ENCODE measurements at regions not wholly inside any gene's neighbourhood (a gene's known extent, or its start where the extent isn't known, plus 50 kb on each side); places are given as distances from the start of the nearest gene placed in this dataset.
A peak's percentile ranks its signal among the peaks of the same experiment; 100 is the strongest.

GRCh38 chr17:77266891-77267341, 126.1 kb downstream of the SEC14L1 start:
- no peak for DNase-seq (ENCODE audit: low read depth, low spot score)

GRCh38 chr17:77269696-77270681, 129.2 kb downstream of the SEC14L1 start:
- DNase-seq (ENCODE audit: low read depth, low spot score) = no peak

DNA sequence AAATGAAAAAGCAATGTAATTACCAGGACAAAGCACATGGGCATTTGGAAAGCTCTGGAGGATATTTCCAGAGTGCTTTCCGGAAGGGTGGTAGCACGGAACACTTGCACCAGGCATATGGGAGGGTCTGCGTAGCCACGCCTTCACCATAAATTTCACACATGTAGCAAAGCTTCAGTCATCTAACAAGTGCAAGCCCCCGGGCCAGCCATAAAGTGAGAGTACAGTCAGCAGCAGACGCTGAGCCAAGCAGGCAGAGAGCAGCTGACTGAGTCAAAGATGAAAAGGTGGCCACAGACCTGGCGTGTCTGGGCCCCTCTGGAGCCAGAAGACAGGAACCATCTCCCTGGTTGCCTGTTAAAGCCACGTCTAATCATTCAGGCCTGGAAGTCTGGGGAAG, 130.6 kb downstream of the SEC14L1 start:
- no peak for DNase-seq (ENCODE audit: low read depth, low spot score)

DNA sequence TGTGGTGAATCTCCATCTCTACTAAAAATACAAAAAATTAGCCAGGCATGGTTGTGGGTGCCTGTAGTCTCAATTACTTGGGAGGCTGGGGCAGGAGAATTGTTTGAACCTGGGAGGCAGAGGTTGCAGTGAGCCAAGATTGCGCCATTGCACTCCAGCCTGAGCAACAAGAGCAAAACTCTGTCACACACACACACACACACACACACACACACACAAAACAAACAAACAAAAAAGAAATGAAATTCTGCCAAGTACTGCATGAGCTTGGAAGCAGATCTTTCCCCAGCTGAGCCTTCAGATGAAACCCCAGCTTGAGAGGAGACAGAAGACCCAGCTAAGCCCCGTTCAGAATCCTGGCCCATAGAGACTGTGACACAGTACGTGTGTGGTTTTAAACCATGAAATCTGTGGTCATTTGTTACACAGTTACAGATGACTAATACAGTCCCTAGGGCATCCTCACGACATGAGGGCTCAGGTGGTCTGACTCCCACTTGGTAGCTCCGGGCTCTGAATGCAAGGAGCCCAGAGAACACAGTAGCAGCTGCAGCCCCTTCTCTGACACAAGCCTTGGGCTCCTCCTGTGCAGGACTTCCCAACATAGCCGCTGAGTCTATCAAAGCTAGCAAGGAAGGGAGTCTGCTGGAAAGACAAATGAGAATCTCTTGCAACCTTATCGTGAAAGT, 132.8 kb downstream of the SEC14L1 start:
- DNase-seq (ENCODE audit: low read depth, low spot score) = no peak

- DNase-seq (ENCODE audit: low read depth, low spot score) = no peak
These were observed 133.5 kb downstream of the SEC14L1 start for GRCh38 chr17:77274096-77274845.

DNA sequence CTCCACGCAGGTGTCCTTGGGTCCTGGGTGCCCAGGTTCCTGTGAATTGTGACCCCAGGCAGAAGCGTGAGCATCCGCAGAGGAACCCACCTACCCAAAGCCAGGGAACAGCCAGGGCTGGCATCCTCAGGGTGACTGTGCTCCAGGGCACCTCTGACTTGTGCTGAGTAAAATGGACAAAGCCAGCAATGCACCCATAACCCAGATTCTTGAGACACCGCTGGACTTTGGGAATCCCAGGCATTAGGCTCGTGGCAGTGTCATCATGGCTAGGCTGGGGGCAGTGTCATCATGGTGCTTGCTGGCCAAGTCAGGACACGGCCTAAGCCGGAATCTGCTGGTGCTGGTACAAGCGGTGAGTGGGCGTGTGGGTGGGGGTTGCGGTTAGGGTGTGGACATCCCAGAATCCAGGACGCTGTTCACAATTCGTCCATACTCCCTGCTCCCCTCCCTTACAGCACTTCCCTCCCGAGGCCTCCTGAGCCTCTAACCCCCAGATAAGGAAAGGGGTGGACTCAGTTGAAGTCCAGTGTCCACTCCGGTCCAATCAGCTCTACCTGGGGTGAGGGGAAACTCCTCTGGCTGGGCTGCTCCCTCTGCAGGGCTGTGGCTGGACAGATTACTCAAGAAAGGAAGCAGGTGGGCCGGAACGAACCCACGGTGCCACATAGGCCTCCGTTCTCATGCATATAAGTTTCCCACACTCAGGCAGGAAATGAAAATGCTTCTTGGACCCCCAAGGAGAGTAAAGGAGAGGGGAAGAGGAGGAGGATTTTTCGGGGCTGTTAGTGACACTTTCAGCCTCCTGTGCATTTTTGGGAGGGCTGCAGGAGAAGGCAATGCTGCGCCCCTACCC, 138.9 kb downstream of the SEC14L1 start:
- DNase-seq (ENCODE audit: low read depth, low spot score) = no peak

GRCh38 chr17:77280304-77281121, 139.7 kb downstream of the SEC14L1 start:
- DNase-seq (ENCODE audit: low read depth, low spot score) = no peak

GRCh38 chr17:77281122-77281903, 140.5 kb downstream of the SEC14L1 start:
- no peak for DNase-seq (ENCODE audit: low read depth, low spot score)

GRCh38 chr17:77281904-77282367, 141.2 kb downstream of the SEC14L1 start:
- no peak for DNase-seq (ENCODE audit: low read depth, low spot score)

- no peak for DNase-seq (ENCODE audit: low read depth, low spot score)
These were observed 142.1 kb downstream of the SEC14L1 start for GRCh38 chr17:77282524-77283515.

GRCh38 chr17:77284023-77284617, 143.4 kb downstream of the SEC14L1 start:
- no peak for DNase-seq (ENCODE audit: low read depth, low spot score)

- no peak for DNase-seq (ENCODE audit: low read depth, low spot score)
These were observed 145.0 kb downstream of the SEC14L1 start for GRCh38 chr17:77285594-77286390.

- no peak for DNase-seq (ENCODE audit: low read depth, low spot score)
These were observed 145.5 kb downstream of the SEC14L1 start for GRCh38 chr17:77286391-77286640.

DNA sequence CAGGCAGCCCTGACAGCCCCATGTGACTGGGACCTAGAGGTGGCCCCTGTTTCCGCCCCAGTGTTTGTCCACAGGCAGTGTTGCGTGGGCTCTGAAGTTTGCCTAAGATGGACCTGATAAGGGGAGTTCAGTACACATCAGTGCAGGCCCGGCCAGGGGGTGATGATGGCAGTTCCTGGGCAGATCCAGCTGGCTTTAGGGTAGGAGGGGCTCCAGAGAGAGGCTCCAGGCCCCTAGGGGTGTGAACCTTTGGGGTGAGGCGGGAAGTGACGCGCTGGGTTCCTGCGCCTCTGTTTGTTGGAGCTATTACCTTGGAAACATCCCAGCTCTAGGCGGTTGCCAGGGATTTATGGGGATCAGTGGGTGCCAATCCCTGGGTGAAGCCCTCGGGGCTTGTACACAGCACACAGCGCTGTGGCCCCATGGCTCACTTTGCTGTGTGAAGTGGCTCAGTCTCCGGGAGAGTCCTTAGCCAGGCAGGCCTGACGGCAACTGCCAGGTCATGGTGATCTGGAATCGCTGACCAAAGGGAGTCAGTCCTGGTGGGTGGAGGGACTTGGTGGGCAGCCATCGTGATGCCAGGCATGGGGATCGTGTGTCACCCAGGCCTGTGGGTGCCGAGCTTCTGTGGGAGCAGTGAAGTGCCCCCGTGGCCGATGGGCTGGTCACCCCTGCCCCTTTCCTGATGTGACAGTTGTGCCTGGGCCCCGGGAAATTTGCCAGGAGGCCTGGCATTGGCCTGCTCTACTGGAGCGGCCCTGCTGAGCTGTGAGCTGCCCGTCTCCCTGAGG, 146.1 kb downstream of the SEC14L1 start:
- no peak for DNase-seq (ENCODE audit: low read depth, low spot score)

- peak; percentile 66 for DNase-seq (ENCODE audit: low read depth, low spot score)
These were observed 146.8 kb downstream of the SEC14L1 start for GRCh38 chr17:77287432-77288068.
